ENCODE measurements at regions not wholly inside any gene's neighbourhood (a gene's known extent, or its start where the extent isn't known, plus 50 kb on each side); places are given as distances from the start of the nearest gene placed in this dataset.

DNA sequence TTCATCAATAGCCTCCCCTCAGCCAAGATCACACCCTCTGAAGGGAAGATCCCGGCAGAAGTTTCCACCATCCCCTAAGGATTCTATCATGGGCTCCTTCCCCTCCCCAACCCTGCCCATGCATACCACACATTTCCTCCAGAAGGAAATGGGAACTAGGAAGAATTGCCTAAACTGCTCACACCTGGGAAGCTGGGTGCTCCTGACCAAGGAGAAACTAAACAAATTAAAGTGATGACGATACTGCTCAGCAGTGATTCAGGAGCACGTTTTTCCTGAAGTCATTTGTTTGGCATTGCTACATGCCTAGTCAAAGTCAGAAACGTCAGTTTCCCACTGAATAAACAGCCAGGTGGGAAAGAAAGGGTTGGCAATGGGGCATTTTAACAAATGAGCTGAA is 136.1 kb upstream of the CDYL start:
- Histone ChIP-seq H3K9ac (ENCODE audit: low read length) (no peak overlapping the region), H3K4me3 (ENCODE audit: low read depth, low read length, poor library complexity, severe bottlenecking) (no peak overlapping the region), H3K36me3 (ENCODE audit: insufficient read depth, low read length) (no peaks in the 10 kb centered on the region), H2AFZ (ENCODE audit: low read length) (no peak overlapping the region), H3K79me2 (ENCODE audit: insufficient read depth, low read length) (no peaks in the 10 kb centered on the region), H3K27ac (ENCODE audit: low read depth, low read length, poor library complexity, severe bottlenecking) (no peak overlapping the region), H3F3A (ENCODE audit: insufficient read depth, low read length) (no peaks in the 10 kb centered on the region), H3K27me3 (ENCODE audit: insufficient read depth, low read length) (peaks cover 3% of the 10 kb centered on the region; the same call in 1 of the 2 replicates), H3K9me3 (ENCODE audit: low read length) (no peaks in the 10 kb centered on the region), H3K4me2 (ENCODE audit: low read length) (no peak overlapping the region), H3K4me1 (ENCODE audit: insufficient read depth, low read length, severe bottlenecking) (no peaks in the 10 kb centered on the region), H4K20me1 (ENCODE audit: insufficient read depth, low read length) (no peaks in the 10 kb centered on the region), H3K9me2 (ENCODE audit: low read depth, low read length) (no peaks in the 10 kb centered on the region)
- TF ChIP-seq EZH2 (IDR thresholded peaks at IDR 0.05; ENCODE audit: borderline replicate concordance, low read length) = no peak
- TF ChIP-seq, protein P1, sequence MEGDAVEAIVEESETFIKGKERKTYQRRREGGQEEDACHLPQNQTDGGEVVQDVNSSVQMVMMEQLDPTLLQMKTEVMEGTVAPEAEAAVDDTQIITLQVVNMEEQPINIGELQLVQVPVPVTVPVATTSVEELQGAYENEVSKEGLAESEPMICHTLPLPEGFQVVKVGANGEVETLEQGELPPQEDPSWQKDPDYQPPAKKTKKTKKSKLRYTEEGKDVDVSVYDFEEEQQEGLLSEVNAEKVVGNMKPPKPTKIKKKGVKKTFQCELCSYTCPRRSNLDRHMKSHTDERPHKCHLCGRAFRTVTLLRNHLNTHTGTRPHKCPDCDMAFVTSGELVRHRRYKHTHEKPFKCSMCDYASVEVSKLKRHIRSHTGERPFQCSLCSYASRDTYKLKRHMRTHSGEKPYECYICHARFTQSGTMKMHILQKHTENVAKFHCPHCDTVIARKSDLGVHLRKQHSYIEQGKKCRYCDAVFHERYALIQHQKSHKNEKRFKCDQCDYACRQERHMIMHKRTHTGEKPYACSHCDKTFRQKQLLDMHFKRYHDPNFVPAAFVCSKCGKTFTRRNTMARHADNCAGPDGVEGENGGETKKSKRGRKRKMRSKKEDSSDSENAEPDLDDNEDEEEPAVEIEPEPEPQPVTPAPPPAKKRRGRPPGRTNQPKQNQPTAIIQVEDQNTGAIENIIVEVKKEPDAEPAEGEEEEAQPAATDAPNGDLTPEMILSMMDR (IDR thresholded peaks at IDR 0.05; ENCODE audit: low read length) = no peak

DNA sequence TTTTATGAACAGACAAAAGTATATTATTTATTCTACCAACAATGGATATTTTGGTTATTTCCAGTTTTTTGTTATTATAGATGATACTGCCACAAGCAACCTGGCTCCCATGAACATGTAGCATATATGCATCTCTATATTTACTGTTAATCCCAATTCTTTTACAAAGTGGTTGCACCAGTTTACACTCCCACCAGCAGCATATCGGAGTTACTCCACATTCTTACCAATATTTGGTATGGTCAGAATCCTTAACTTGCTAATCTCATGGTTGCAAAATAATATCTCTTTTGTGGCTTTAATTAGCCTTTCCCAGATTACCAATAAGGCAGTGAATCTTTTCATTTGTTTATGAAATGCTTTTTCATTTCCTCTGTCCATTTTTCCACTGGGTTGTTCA is 137.6 kb upstream of the CDYL start:
- Histone ChIP-seq H3K27ac (ENCODE audit: low read depth, low read length, poor library complexity, severe bottlenecking) (no peak overlapping the region), H3K4me3 (ENCODE audit: low read depth, low read length, poor library complexity, severe bottlenecking) (no peak overlapping the region), H3F3A (ENCODE audit: insufficient read depth, low read length) (no peaks in the 10 kb centered on the region), H3K36me3 (ENCODE audit: insufficient read depth, low read length) (no peaks in the 10 kb centered on the region), H3K9ac (ENCODE audit: low read length) (no peak overlapping the region), H3K79me2 (ENCODE audit: insufficient read depth, low read length) (no peaks in the 10 kb centered on the region), H3K27me3 (ENCODE audit: insufficient read depth, low read length) (peaks cover 3% of the 10 kb centered on the region; the same call in 1 of the 2 replicates), H4K20me1 (ENCODE audit: insufficient read depth, low read length) (no peaks in the 10 kb centered on the region), H3K4me2 (ENCODE audit: low read length) (no peak overlapping the region), H3K9me3 (ENCODE audit: low read length) (no peaks in the 10 kb centered on the region), H3K9me2 (ENCODE audit: low read depth, low read length) (no peaks in the 10 kb centered on the region), H3K4me1 (ENCODE audit: insufficient read depth, low read length, severe bottlenecking) (no peaks in the 10 kb centered on the region), H2AFZ (ENCODE audit: low read length) (no peak overlapping the region)
- TF ChIP-seq EZH2 (IDR thresholded peaks at IDR 0.05; ENCODE audit: borderline replicate concordance, low read length) = no peak

DNA sequence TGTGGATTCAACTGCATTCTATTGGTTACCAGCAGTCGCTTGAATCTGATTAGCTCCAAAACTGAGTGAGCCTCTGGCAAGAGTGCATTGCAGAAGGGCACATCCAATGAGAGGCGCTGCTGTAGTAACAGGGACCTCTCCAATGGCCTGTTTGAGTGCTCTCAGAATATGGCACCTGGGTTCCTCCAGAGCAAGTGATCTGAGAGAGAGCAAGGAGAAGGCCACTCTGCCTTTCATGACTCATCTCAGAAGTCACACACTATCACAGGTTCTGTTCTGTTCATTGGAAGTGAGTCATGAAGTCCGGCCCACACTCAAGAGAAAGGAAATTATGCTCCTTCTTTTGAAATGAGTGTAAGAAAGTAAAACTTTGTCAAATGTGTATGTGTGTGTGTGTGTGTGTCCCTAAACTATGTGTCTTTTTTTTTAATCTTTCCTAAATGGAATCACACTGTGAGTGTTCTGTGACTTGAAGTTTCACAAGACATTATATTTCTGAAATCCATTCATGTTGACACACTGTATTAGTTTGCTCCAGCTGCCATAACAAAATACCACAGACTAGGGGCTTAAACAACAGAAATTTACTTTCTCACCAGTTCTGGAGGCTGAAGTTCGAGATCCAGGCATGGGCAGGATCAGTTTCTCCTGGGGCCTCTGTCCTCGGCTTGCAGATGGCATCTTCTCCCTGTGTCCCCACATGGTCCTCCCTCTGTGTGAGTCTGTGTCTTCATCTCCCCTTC is 138.3 kb upstream of the CDYL start:
- Histone ChIP-seq H4K20me1 (ENCODE audit: insufficient read depth, low read length) (no peaks in the 10 kb centered on the region), H3K27me3 (ENCODE audit: insufficient read depth, low read length) (peaks cover 3% of the 10 kb centered on the region; the same call in 1 of the 2 replicates), H3K9me3 (ENCODE audit: low read length) (no peaks in the 10 kb centered on the region), H2AFZ (ENCODE audit: low read length) (no peak overlapping the region), H3K9me2 (ENCODE audit: low read depth, low read length) (no peaks in the 10 kb centered on the region), H3K27ac (ENCODE audit: low read depth, low read length, poor library complexity, severe bottlenecking) (no peak overlapping the region), H3K4me1 (ENCODE audit: insufficient read depth, low read length, severe bottlenecking) (no peaks in the 10 kb centered on the region), H3F3A (ENCODE audit: insufficient read depth, low read length) (no peaks in the 10 kb centered on the region), H3K9ac (ENCODE audit: low read length) (no peak overlapping the region), H3K4me3 (ENCODE audit: low read depth, low read length, poor library complexity, severe bottlenecking) (no peak overlapping the region), H3K79me2 (ENCODE audit: insufficient read depth, low read length) (no peaks in the 10 kb centered on the region), H3K36me3 (ENCODE audit: insufficient read depth, low read length) (no peaks in the 10 kb centered on the region), H3K4me2 (ENCODE audit: low read length) (no peak overlapping the region)
- no peak for TF ChIP-seq EZH2 (IDR thresholded peaks at IDR 0.05; ENCODE audit: borderline replicate concordance, low read length)
- TF ChIP-seq, protein P1 (IDR thresholded peaks at IDR 0.05; ENCODE audit: low read length) = no peak

DNA sequence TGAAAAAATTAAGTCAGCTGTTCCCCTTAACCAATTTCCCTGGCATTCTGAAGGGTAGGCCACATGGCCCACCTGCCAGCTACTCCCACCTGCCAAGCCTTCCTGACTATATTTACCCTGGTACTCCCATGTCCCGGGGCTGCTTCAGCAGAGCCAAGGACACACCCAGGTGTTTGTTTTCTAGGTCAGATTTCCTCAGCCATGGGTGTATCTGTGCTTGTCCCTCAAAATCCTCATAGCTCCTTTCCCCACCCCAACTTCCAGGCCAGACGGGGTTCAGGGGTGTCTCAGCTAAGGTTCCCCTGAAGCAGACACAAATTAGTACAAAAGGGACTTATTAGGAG is 139.4 kb upstream of the CDYL start:
- 0 out of 2 replicates have a peak, but pooled peaks cover 3% of the 10 kb centered on the region for H3K27me3 ChIP-seq (ENCODE audit: insufficient read depth, low read length)
- no peak overlapping the region for H3K9ac ChIP-seq (ENCODE audit: low read length)
- H2AFZ ChIP-seq (ENCODE audit: low read length) = no peak overlapping the region
- no peaks in the 10 kb centered on the region for H3F3A ChIP-seq (ENCODE audit: insufficient read depth, low read length)
- no peak overlapping the region for H3K27ac ChIP-seq (ENCODE audit: low read depth, low read length, poor library complexity, severe bottlenecking)
- H3K36me3 ChIP-seq (ENCODE audit: insufficient read depth, low read length) = no peaks in the 10 kb centered on the region
- H3K9me3 ChIP-seq (ENCODE audit: low read length) = no peaks in the 10 kb centered on the region
- H4K20me1 ChIP-seq (ENCODE audit: insufficient read depth, low read length) = no peaks in the 10 kb centered on the region
- no peak for TF ChIP-seq EZH2 (IDR thresholded peaks at IDR 0.05; ENCODE audit: borderline replicate concordance, low read length)
- TF ChIP-seq, protein P1 (IDR thresholded peaks at IDR 0.05; ENCODE audit: low read length) = no peak
- H3K4me1 ChIP-seq (ENCODE audit: insufficient read depth, low read length, severe bottlenecking) = no peaks in the 10 kb centered on the region
- no peaks in the 10 kb centered on the region for H3K79me2 ChIP-seq (ENCODE audit: insufficient read depth, low read length)
- H3K4me2 ChIP-seq (ENCODE audit: low read length) = no peak overlapping the region
- H3K4me3 ChIP-seq (ENCODE audit: low read depth, low read length, poor library complexity, severe bottlenecking) = no peak overlapping the region
- no peaks in the 10 kb centered on the region for H3K9me2 ChIP-seq (ENCODE audit: low read depth, low read length)

Data from OCI-LY1 (cell line).